Large intestine (tissue), 3 donors: ENCODE measurements at regions not wholly inside any gene's neighbourhood (a gene's known extent, or its start where the extent isn't known, plus 50 kb on each side); places are given as distances from the start of the nearest gene placed in this dataset.
"Not testable (repeated sequence)": the region's sequence is repeated elsewhere in the genome, so short reads cannot be mapped to it uniquely, and the experiment has no call there.

Experiments
- DNase-seq, 2 donors: peaks; one replicate each; pipeline versions ENCODE4 v3.0.0 to v3.0.0-alpha.2; 2013
- H3K27ac ChIP-seq: one replicate; pipeline ENCODE4 v1.5.1; 2013; ENCODE audit warnings: low read length
- H3K27me3 ChIP-seq: 2 replicates; pipeline ENCODE4 v1.6.1; 2013; ENCODE audit warnings: low read length; ENCODE audit not compliant: control insufficient read depth, insufficient read depth
- H3K36me3 ChIP-seq: 2 replicates; pipeline ENCODE4 v1.6.1; 2013; ENCODE audit warnings: low read length; ENCODE audit not compliant: control insufficient read depth, insufficient read depth
- H3K4me1 ChIP-seq: one replicate; pipeline ENCODE4 v1.6.1; 2013; ENCODE audit warnings: low read length; ENCODE audit not compliant: control insufficient read depth, insufficient read depth
- H3K4me3 ChIP-seq: one replicate; pipeline ENCODE4 v1.5.1; 2013; ENCODE audit warnings: low read length
- H3K9me3 ChIP-seq: one replicate; pipeline ENCODE4 v1.6.1; 2013; ENCODE audit warnings: mild to moderate bottlenecking, low read depth, low read length, moderate library complexity; ENCODE audit not compliant: control insufficient read depth
- WGBS: methylation state at CpG from one replicate; pipeline ENCODE4 v1.1.5; 2013; ENCODE audit warnings: low lambda C conversion rate; ENCODE audit not compliant: insufficient coverage; 5-methylcytosine and 5-hydroxymethylcytosine counted together

DNA sequence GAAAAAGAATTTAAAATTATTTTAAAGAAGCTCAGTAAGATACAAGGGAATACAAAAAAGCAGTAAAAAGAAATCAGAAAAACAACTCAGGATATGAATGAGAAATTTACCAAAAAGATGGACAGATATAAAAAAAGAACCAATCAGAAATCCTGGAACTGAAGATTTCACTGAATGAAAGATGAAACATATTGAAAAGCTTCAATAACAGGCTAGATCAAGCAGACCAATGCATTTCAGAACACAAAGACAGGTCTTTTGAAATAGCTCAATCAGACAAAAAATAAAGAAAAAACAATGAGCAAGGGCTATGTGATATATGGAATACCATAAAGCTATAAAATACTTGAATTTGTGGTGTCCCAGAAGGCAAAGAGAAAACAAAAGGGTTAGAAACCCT, 322.6 kb upstream of the POU5F2 start:
- Histone ChIP-seq H3K4me3 (no peak overlapping the region), H3K27me3 (no peaks in the 10 kb centered on the region), H3K27ac (no peak overlapping the region), H3K4me1 (no peaks in the 10 kb centered on the region), H3K36me3 (peaks cover 3% of the 10 kb centered on the region), H3K9me3 (peaks cover 36% of the 10 kb centered on the region)
- no peak for DNase-seq

DNA sequence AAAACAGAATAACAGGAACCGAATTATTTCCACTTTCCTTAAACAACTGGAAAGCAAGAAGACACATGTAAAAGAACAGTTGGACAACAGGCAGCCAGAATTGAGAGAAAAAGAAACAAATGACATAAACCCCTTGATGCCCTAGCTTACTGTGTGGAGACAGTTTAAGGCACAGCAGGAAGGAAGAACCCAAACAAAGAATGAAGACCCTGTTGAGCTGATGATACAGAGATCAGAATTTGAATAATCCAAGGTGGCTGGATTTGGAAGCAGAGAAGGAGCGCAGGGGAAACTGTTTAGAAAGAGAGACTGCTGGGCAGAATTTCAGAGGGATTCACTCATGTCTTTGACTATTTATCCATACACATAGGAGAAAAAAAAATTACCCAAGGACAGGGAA, 316.3 kb upstream of the POU5F2 start:
- H3K9me3 ChIP-seq, result peaks cover 4% of the 10 kb centered on the region
- no peak overlapping the region for H3K27ac ChIP-seq
- H3K27me3 ChIP-seq, result no peaks in the 10 kb centered on the region
- H3K36me3 ChIP-seq, result peaks cover 2% of the 10 kb centered on the region
- WGBS, result 89% methylated on average over 1 of the region's 2 CpGs
- H3K4me3 ChIP-seq, result no peak overlapping the region
- H3K4me1 ChIP-seq, result no peaks in the 10 kb centered on the region
- DNase-seq, result no peak

GRCh38 chr5:94057217-94057616, 315.8 kb upstream of the POU5F2 start:
- DNase-seq, result no peak
- Histone ChIP-seq H3K27me3 (no peaks in the 10 kb centered on the region), H3K27ac (no peak overlapping the region), H3K4me1 (no peaks in the 10 kb centered on the region), H3K9me3 (peaks cover 3% of the 10 kb centered on the region), H3K4me3 (no peak overlapping the region), H3K36me3 (peaks cover 2% of the 10 kb centered on the region)
- 50% methylated on average over 1 of the region's 1 CpG for WGBS

DNA sequence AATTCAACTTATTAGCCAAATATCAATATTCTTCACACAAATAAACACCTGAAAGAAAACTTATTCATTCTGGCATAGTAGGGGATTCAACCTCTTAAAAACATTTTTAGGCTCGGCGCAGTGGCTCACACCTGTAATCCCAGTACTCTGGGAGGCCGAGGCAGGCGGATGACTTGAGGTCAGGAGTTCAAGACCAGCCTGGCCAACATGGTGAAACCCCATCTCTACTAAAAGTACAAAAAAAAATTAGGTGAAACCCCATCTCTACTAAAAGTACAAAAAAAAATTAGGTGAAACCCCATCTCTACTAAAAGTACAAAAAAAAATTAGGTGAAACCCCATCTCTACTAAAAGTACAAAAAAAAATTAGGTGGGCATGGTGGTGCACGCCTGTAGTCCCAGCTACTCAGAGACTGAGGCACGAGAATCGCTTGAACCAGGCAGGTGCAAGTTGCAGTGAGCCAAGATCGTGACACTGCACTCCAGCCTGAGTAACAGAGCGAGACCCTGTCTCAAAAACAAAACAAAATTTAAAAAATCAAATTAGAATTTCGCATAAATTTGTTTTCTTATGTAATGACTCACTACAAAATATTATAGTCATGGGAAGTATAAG, 308.0 kb upstream of the POU5F2 start:
- not testable (repeated sequence) for H3K27me3 ChIP-seq, H3K9me3 ChIP-seq, H3K4me3 ChIP-seq, H3K4me1 ChIP-seq, H3K36me3 ChIP-seq, H3K27ac ChIP-seq, DNase-seq
- WGBS, result 100% methylated on average over 1 of the region's 10 CpGs

DNA sequence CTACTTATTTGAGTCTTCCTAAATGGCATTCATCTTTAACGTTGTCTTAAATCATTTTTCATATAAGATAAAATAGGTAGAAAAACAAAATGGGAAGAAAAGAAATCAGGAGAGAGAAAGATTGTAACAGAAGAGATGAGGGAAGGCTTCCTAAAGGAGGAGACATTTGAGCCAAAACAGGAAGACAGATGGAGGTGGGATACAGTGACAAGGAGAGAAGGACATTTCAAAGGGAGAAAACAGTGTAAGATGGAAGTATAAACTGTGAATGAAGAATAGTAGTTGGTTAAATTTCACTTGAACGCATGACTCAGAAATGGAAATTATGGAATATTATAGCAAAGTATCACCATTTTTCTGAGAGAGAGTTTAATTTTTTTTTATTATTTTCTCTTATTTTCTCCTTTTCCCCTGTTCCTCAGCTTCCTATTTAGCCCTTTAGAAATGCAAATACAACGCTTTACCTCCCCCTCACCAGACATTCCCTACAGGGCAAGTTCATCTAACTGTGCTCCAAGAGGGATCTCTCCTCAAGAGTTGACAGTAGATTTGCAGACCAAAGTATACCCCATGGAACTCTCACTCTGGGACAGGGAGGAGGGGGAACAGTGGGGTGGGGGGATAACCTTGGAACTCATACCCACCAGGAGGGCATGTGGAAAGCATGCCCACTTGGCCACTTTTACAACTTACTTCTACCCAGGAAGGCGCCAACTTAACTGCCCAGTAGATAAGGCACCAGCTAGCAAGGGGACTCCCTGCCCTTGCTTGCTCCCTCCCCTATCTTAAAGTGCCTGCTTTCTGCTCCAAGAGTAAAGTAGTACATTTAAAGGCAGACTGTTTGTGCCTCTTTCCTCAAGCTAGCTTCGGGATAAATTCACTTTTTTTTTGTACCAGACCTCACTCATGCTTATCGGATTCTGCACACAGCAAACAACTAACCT, 304.7 kb upstream of the POU5F2 start:
- Histone ChIP-seq H3K9me3 (no peaks in the 10 kb centered on the region), H3K4me1 (no peaks in the 10 kb centered on the region), H3K27me3 (no peaks in the 10 kb centered on the region), H3K4me3 (no peak overlapping the region), H3K36me3 (peaks cover 5% of the 10 kb centered on the region), H3K27ac (no peak overlapping the region)
- no peak for DNase-seq
- WGBS, result 84% methylated on average over 4 of the region's 6 CpGs

- DNase-seq, result no peak
- Histone ChIP-seq H3K27ac (no peak overlapping the region), H3K36me3 (peaks cover under 1% of the 10 kb centered on the region), H3K27me3 (no peaks in the 10 kb centered on the region), H3K4me1 (no peaks in the 10 kb centered on the region), H3K4me3 (no peak overlapping the region), H3K9me3 (no peaks in the 10 kb centered on the region)
These were observed 301.9 kb upstream of the POU5F2 start for GRCh38 chr5:94043311-94043710.

GRCh38 chr5:94040591-94041148, 299.3 kb upstream of the POU5F2 start:
- Histone ChIP-seq H3K36me3 (no peaks in the 10 kb centered on the region), H3K27ac (no peak overlapping the region), H3K9me3 (no peaks in the 10 kb centered on the region), H3K4me3 (no peak overlapping the region), H3K27me3 (no peaks in the 10 kb centered on the region), H3K4me1 (no peaks in the 10 kb centered on the region)
- no peak for DNase-seq
- whole genome bisulfite sequencing, result 70% methylated on average over 2 of the region's 7 CpGs

DNA sequence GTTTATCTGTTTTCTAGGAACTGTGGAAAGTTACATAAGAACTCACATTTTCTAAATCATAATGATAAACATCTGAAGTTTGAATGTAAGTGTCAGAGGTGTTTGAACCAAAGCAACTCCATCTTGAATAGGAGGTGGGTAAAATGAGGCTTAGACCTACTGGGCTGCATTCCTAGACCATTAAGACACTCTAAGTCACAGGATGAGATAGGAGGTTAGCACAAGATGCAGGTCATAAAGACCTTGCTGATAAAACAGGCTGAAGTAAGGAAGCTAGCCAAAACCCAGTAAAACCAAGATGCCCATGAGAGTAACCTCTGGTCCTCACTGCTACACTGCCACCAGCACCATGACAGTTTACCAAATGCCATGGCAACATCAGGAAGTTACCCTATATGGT, 297.7 kb upstream of the POU5F2 start:
- Histone ChIP-seq H3K4me1 (no peaks in the 10 kb centered on the region), H3K27ac (no peak overlapping the region), H3K4me3 (no peak overlapping the region), H3K27me3 (no peaks in the 10 kb centered on the region), H3K9me3 (no peaks in the 10 kb centered on the region), H3K36me3 (no peaks in the 10 kb centered on the region)
- DNase-seq, result no peak

DNA sequence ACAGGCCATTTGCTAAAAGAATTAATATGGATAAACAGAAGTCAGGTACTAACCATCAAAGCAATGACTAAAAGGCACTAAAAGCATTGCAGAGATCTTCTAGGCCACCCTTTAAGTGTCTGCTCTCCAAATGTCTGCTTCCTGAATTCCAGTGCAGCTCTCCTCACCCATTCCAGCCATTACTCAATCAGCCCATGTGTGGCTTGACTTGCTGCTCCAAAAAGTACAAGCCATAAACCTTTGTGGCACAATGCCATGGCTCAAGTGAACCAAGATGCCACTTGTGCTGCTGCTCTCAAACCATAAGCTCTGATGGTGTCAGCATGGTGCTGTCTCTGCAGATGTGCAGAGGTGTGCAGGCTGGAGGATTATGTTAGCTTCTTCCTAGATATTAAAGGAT, 290.2 kb upstream of the POU5F2 start:
- Histone ChIP-seq H3K9me3 (no peaks in the 10 kb centered on the region), H3K36me3 (peaks cover 7% of the 10 kb centered on the region), H3K4me3 (no peak overlapping the region), H3K4me1 (peaks cover 10% of the 10 kb centered on the region), H3K27ac (no peak overlapping the region), H3K27me3 (no peaks in the 10 kb centered on the region)
- no peak for DNase-seq

- H3K4me3 ChIP-seq, result no peak overlapping the region
- H3K4me1 ChIP-seq, result peaks cover 18% of the 10 kb centered on the region
- no CpG with 5 or more reads among the region's 1 CpG for WGBS
- no peaks in the 10 kb centered on the region for H3K9me3 ChIP-seq
- H3K27me3 ChIP-seq, result no peaks in the 10 kb centered on the region
- H3K36me3 ChIP-seq, result peaks cover 7% of the 10 kb centered on the region
- peak; percentile 36 to 63 for DNase-seq
- peak overlapping the region; percentile 23 for H3K27ac ChIP-seq
These were observed 286.6 kb upstream of the POU5F2 start for GRCh38 chr5:94028001-94028400.

- Histone ChIP-seq H3K36me3 (peaks cover 4% of the 10 kb centered on the region), H3K9me3 (no peaks in the 10 kb centered on the region), H3K27me3 (no peaks in the 10 kb centered on the region), H3K4me3 (no peak overlapping the region), H3K4me1 (peaks cover 18% of the 10 kb centered on the region), H3K27ac (peak overlapping the region; percentile 23)
- DNase-seq, result no peak
- no CpG with 5 or more reads among the region's 1 CpG for WGBS
These were observed 285.7 kb upstream of the POU5F2 start for GRCh38 chr5:94027145-94027544.
